Small intestine (tissue), 7 donors: ENCODE measurements at regions not wholly inside any gene's neighbourhood (a gene's known extent, or its start where the extent isn't known, plus 50 kb on each side); places are given as distances from the start of the nearest gene placed in this dataset.

Experiments used
- DNase-seq, 2 donors: peaks; one replicate each; pipeline versions ENCODE4 v3.0.0 to v3.0.0-alpha.2; 2013
- FAIRE-seq: peaks from 2 replicates; lab custom pipeline; 2012; peaks lifted over from hg19 to GRCh38; lab: Jason Lieb, UNC
- H3K27ac ChIP-seq, 3 donors: one replicate each; pipeline ENCODE4 v1.5.1; 2013; ENCODE audit warnings: low read length in 2 of 3, mild to moderate bottlenecking in 2 of 3, control low read depth in 1 of 3, inconsistent platforms in 1 of 3, low read depth in 1 of 3, moderate library complexity in 1 of 3
- H3K27me3 ChIP-seq, 3 donors: one replicate each; pipeline ENCODE4 v1.6.1; 2013; ENCODE audit warnings: low read length in 3 of 3, inconsistent platforms in 1 of 3; ENCODE audit not compliant: control insufficient read depth in 3 of 3, insufficient read depth in 3 of 3
- H3K36me3 ChIP-seq, 3 donors: one replicate each; pipeline ENCODE4 v1.6.1; 2013; ENCODE audit warnings: low read length in 3 of 3, inconsistent platforms in 1 of 3, low read depth in 1 of 3, mild to moderate bottlenecking in 1 of 3, moderate library complexity in 1 of 3; ENCODE audit not compliant: control insufficient read depth in 3 of 3, insufficient read depth in 2 of 3
- H3K4me1 ChIP-seq, 3 donors: one replicate each; pipeline ENCODE4 v1.6.1; 2013; ENCODE audit warnings: low read length in 2 of 3, inconsistent platforms in 1 of 3, low read depth in 1 of 3, mild to moderate bottlenecking in 1 of 3, moderate library complexity in 1 of 3; ENCODE audit not compliant: control insufficient read depth in 3 of 3, insufficient read depth in 2 of 3
- H3K4me3 ChIP-seq, 3 donors: one replicate each; pipeline ENCODE4 v1.5.1; 2013; ENCODE audit warnings: low read length in 3 of 3, control low read depth in 1 of 3, inconsistent platforms in 1 of 3, low read depth in 1 of 3, mild to moderate bottlenecking in 1 of 3, moderate library complexity in 1 of 3
- H3K9me3 ChIP-seq, 2 donors: one replicate each; pipeline ENCODE4 v1.6.1; 2013; ENCODE audit warnings: low read depth in 1 of 2, low read length in 1 of 2; ENCODE audit not compliant: control insufficient read depth in 2 of 2, insufficient read depth in 1 of 2
- WGBS, 3 donors: extraction: QIAGEN DNeasy Blood & Tissue Kit; methylation state at CpG; one replicate each; pipeline ENCODE4 v1.1.7; 2013; 5-methylcytosine and 5-hydroxymethylcytosine counted together
- donor health status: healthy with polysubstance abuse.
- donor health status: control.
- donor health status: control.
- donor health status: Bipolar disorder and iron deficiency.
- donor health status: healthy.

GRCh38 chr10:36441557-36441956 lies 683.8 kb upstream of the ANKRD30A start:
- no peak for DNase-seq
- H3K9me3 ChIP-seq: no peaks in the 10 kb centered on the region
- H3K36me3 ChIP-seq: no peaks in the 10 kb centered on the region
- FAIRE-seq: no peak
- no peak overlapping the region for H3K4me3 ChIP-seq
- no peaks in the 10 kb centered on the region for H3K27me3 ChIP-seq
- no peaks in the 10 kb centered on the region for H3K4me1 ChIP-seq
- no peak overlapping the region for H3K27ac ChIP-seq
- WGBS, 3 donors: 21 to 58% (median 44%) methylated on average over 7 of the region's 7 CpGs

GRCh38 chr10:36440539-36440938 lies 684.9 kb upstream of the ANKRD30A start:
- H3K27me3 ChIP-seq: no peaks in the 10 kb centered on the region
- FAIRE-seq: no peak
- no peak overlapping the region for H3K4me3 ChIP-seq
- no peaks in the 10 kb centered on the region for H3K4me1 ChIP-seq
- no peaks in the 10 kb centered on the region for H3K9me3 ChIP-seq
- no peaks in the 10 kb centered on the region for H3K36me3 ChIP-seq
- no peak overlapping the region for H3K27ac ChIP-seq
- no peak for DNase-seq
- WGBS, 3 donors: 75 to 92% (median 86%) methylated on average over 1 of the region's 1 CpG

DNA sequence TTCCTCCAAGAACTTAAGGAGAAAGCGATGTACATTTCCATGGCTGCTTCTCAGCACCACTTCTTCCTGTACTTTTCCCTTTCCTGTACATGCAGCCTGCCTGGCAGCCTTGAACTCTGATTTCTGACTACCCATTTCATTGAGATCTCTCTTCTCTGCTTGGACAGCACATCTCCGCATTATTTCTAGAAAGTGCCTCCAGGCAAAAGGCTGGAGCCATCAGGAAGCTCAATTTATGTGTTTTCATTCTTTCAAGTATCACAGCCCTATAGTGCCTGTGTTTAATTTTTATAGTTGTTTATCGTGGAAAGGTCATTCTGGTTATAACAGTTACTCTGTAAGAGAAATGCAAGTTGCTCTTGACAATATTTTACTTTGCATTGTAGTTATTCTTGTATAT lies 688.0 kb upstream of the ANKRD30A start:
- Histone ChIP-seq H3K27ac (no peak overlapping the region), H3K4me1 (no peaks in the 10 kb centered on the region), H3K4me3 (no peak overlapping the region), H3K36me3 (no peaks in the 10 kb centered on the region), H3K27me3 (no peaks in the 10 kb centered on the region), H3K9me3 (no peaks in the 10 kb centered on the region)
- no peak for FAIRE-seq
- WGBS, 3 donors: 59 to 79% (median 69%) methylated on average over 3 of the region's 3 CpGs
- DNase-seq: no peak

DNA sequence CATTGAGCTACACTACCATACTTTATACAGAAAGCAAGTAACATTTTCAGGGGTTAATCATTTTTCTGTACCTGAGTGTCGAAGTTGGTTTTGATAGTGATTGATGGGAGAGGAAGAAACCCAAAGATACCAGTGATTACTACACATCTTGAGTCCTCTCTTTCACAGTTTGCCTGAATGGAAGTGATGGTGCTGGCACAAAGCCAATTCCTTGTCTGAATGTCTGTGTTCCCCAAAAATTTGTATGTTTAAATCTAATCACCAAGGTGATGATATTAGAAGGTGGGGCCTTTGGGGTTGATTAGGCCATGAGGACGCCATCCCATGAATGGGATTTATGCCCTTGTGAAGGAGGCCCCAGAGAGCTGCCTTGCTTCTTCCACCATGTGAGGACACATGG lies 696.9 kb upstream of the ANKRD30A start:
- WGBS, 3 donors: 85 to 90% (median 89%) methylated on average over 2 of the region's 2 CpGs
- H3K4me1 ChIP-seq: no peaks in the 10 kb centered on the region
- no peak overlapping the region for H3K4me3 ChIP-seq
- no peaks in the 10 kb centered on the region for H3K36me3 ChIP-seq
- no peak for FAIRE-seq
- H3K27ac ChIP-seq: no peak overlapping the region
- no peak for DNase-seq
- peaks cover 0 to 5% of the 10 kb centered on the region in 2 donors for H3K9me3 ChIP-seq
- no peaks in the 10 kb centered on the region for H3K27me3 ChIP-seq

GRCh38 chr10:36425131-36425797 lies 700.1 kb upstream of the ANKRD30A start:
- Histone ChIP-seq H3K9me3 (peaks cover 0 to 5% of the 10 kb centered on the region in 2 donors), H3K27me3 (no peaks in the 10 kb centered on the region), H3K27ac (no peak overlapping the region), H3K36me3 (no peaks in the 10 kb centered on the region), H3K4me3 (no peak overlapping the region), H3K4me1 (no peaks in the 10 kb centered on the region)
- no peak for FAIRE-seq
- no peak for DNase-seq

DNA sequence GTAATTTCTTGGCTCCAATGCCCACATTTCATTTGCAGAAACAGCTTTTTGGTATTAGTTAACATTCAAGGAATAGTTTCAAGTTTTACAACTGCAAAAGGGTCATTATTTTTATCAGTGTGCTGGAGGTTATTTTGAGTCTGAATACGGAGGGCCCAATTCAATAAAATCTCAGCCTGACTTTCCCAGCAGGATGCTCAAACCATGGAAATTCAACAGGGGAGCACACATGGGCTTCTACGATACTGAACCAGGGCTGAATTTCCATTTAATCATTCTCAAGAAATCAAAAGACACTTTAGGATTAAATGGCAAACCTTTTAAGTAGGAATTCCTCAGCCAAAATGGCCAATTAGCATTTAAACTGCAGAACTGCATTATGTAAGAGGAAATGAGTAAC lies 700.9 kb upstream of the ANKRD30A start:
- Histone ChIP-seq H3K27me3 (no peaks in the 10 kb centered on the region), H3K9me3 (peaks cover 0 to 5% of the 10 kb centered on the region in 2 donors), H3K4me3 (no peak overlapping the region), H3K4me1 (no peaks in the 10 kb centered on the region), H3K36me3 (no peaks in the 10 kb centered on the region), H3K27ac (no peak overlapping the region)
- WGBS, 3 donors: 73 to 79% (median 77%) methylated on average over 2 of the region's 2 CpGs
- FAIRE-seq: no peak
- no peak for DNase-seq

- no peaks in the 10 kb centered on the region for H3K4me1 ChIP-seq
- 37 to 52% (median 47%) methylated on average over 3 of the region's 3 CpGs for WGBS, 3 donors
- peaks cover 0 to 5% of the 10 kb centered on the region in 2 donors for H3K9me3 ChIP-seq
- H3K36me3 ChIP-seq: no peaks in the 10 kb centered on the region
- H3K4me3 ChIP-seq: no peak overlapping the region
- H3K27ac ChIP-seq: no peak overlapping the region
- FAIRE-seq: no peak
- DNase-seq: no peak
- no peaks in the 10 kb centered on the region for H3K27me3 ChIP-seq
These were observed 701.6 kb upstream of the ANKRD30A start for GRCh38 chr10:36423821-36424248.

DNA sequence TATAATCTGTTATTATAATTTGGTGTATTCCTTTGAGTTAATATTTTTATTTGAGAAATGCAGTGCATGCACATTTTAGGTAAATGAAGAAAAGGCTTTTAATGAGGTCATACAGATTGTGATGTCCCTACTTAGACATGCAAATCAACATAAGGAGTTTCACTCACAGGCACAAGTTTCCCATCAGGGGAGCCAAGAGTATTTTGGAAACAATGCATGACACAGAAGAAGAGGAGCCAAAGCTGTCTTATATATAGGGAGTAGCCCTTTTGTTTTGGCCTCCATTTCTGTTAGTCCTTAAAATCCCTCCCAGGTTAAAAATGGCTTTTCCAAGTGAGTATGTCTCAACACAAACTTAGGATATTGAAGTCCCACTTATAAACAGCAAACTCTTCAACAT lies 703.4 kb upstream of the ANKRD30A start:
- DNase-seq: no peak
- Histone ChIP-seq H3K9me3 (no peaks in the 10 kb centered on the region), H3K36me3 (no peaks in the 10 kb centered on the region), H3K27ac (no peak overlapping the region), H3K4me1 (no peaks in the 10 kb centered on the region), H3K27me3 (no peaks in the 10 kb centered on the region), H3K4me3 (no peak overlapping the region)
- no peak for FAIRE-seq

GRCh38 chr10:36416513-36416912 lies 708.9 kb upstream of the ANKRD30A start:
- no peak for FAIRE-seq
- no peaks in the 10 kb centered on the region for H3K27me3 ChIP-seq
- no peak overlapping the region for H3K4me3 ChIP-seq
- no peak for DNase-seq
- H3K4me1 ChIP-seq: no peaks in the 10 kb centered on the region
- no peaks in the 10 kb centered on the region for H3K9me3 ChIP-seq
- no peak overlapping the region for H3K27ac ChIP-seq
- H3K36me3 ChIP-seq: no peaks in the 10 kb centered on the region
- WGBS, 3 donors: 25 to 38% (median 35%) methylated on average over 1 of the region's 1 CpG
